ENCODE measurements at regions not wholly inside any gene's neighbourhood (a gene's known extent, or its start where the extent isn't known, plus 50 kb on each side); places are given as distances from the start of the nearest gene placed in this dataset.

DNA sequence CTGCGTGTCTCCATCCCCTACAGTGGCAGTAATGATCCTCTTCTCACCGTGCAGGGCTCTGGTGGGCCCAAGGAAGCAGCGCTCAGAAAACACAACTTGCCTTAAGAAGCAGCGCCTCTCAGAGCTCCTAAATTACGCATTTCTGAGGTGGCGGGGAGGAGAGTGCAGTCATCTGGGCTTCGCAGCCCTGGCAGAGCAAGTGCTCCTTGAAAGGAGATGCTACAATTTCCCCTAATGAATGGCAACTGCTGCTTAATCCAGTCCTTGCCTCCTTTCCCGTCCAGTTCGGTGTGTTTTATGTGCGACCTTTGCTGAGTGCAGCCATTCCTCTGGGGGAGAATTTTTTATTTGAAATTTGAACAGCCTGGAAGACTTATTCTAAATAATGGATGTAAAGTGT, 287.3 kb downstream of the PTPRU start:
- no peak overlapping the region for H3K9ac ChIP-seq (ENCODE audit: control insufficient read depth, insufficient read depth, low read length)
- H3K4me3 ChIP-seq, result no peak overlapping the region
- in situ Hi-C loops (cut with MboI), result no loop called here
- no peaks in the 10 kb centered on the region for H3K4me1 ChIP-seq (ENCODE audit: control insufficient read depth, insufficient read depth, low read length)
- no peak overlapping the region for H2AFZ ChIP-seq (ENCODE audit: control insufficient read depth, low read depth, low read length)
- ChIA-PET SMC1A (ENCODE audit: uncharacterized antibody, unreplicated experiment) (no interaction called here), RAD21 (ENCODE audit: unreplicated experiment) (no interaction called here), CTCF (no interaction called here), POLR2A (no interaction called here)
- H3K9me3 ChIP-seq (replicated peaks; ENCODE audit: control insufficient read depth, insufficient read depth, low read length), result no peaks in the 10 kb centered on the region
- DNase-seq (ENCODE audit: low read depth, low spot score) (no peak), FAIRE-seq (no peak), ATAC-seq (no peak)
- BruUV-seq (replicated peaks), result no TSS peak
- no peak overlapping the region for H3K4me2 ChIP-seq (ENCODE audit: control insufficient read depth, insufficient read depth)
- H4K20me1 ChIP-seq (ENCODE audit: control insufficient read depth, insufficient read depth), result no peaks in the 10 kb centered on the region
- no peaks in the 10 kb centered on the region for H3K79me2 ChIP-seq (ENCODE audit: control insufficient read depth, insufficient read depth, low read length)
- no peaks in the 10 kb centered on the region for H3K36me3 ChIP-seq (ENCODE audit: control insufficient read depth in 2 of 2, insufficient read depth in 2 of 2, low read length in 1 of 2)
- no peaks in the 10 kb centered on the region for H3K27me3 ChIP-seq (replicated peaks in 1 of 2; ENCODE audit: control insufficient read depth in 2 of 2, insufficient read depth in 2 of 2, low read length in 1 of 2)
- no peak overlapping the region for H3K27ac ChIP-seq (ENCODE audit: control insufficient read depth, insufficient read depth)
- 18% methylated on average over 10 of the region's 10 CpGs for WGBS (ENCODE audit: insufficient coverage, insufficient replicate concordance, low lambda C conversion rate, missing lambda C conversion rate)
- no peak for TF ChIP-seq NRF1 (conservative IDR thresholded peaks at IDR 0.05; ENCODE audit: low read depth, low read length)
- intact Hi-C loops (cut with micrococcal nuclease; ENCODE audit: unreplicated experiment), result no loop called here

DNA sequence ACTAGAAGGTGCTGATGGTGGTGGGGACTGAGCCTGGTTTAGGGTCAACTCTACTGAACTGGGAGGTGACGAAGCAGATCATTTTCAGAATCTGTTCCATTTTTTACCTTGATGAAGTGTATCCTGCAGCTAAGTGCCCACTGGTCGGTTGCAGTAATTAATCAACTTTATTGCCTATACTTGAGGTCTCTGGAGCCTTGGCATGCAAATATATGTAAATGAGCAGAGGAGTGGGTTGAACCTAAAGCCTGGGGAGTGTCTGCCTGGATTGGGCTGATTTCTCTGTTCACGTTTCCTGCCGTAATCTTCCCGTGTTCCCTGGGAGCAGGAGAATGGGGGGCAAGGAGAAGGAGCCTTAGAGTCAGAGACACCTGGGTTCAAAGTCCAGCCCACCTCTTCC, 286.8 kb downstream of the PTPRU start:
- SMC1A ChIA-PET (ENCODE audit: uncharacterized antibody, unreplicated experiment), result no interaction called here
- H3K27me3 ChIP-seq (replicated peaks in 1 of 2; ENCODE audit: control insufficient read depth in 2 of 2, insufficient read depth in 2 of 2, low read length in 1 of 2), result no peaks in the 10 kb centered on the region
- H3K4me2 ChIP-seq (ENCODE audit: control insufficient read depth, insufficient read depth), result no peak overlapping the region
- no peak for ATAC-seq
- in situ Hi-C loops (cut with MboI) (no loop called here), intact Hi-C loops (cut with micrococcal nuclease; ENCODE audit: unreplicated experiment) (no loop called here)
- H3K79me2 ChIP-seq (ENCODE audit: control insufficient read depth, insufficient read depth, low read length), result no peaks in the 10 kb centered on the region
- no peak for DNase-seq (ENCODE audit: low read depth, low spot score)
- no peaks in the 10 kb centered on the region for H3K4me1 ChIP-seq (ENCODE audit: control insufficient read depth, insufficient read depth, low read length)
- H3K27ac ChIP-seq (ENCODE audit: control insufficient read depth, insufficient read depth), result no peak overlapping the region
- H3K4me3 ChIP-seq, result no peak overlapping the region
- no peak overlapping the region for H3K9ac ChIP-seq (ENCODE audit: control insufficient read depth, insufficient read depth, low read length)
- POLR2A ChIA-PET, result no interaction called here
- 45% methylated on average over 5 of the region's 5 CpGs for WGBS (ENCODE audit: insufficient coverage, insufficient replicate concordance, low lambda C conversion rate, missing lambda C conversion rate)
- H2AFZ ChIP-seq (ENCODE audit: control insufficient read depth, low read depth, low read length), result no peak overlapping the region
- no peaks in the 10 kb centered on the region for H3K36me3 ChIP-seq (ENCODE audit: control insufficient read depth in 2 of 2, insufficient read depth in 2 of 2, low read length in 1 of 2)
- no peak for FAIRE-seq
- no peaks in the 10 kb centered on the region for H3K9me3 ChIP-seq (replicated peaks; ENCODE audit: control insufficient read depth, insufficient read depth, low read length)
- BruUV-seq (replicated peaks), result no TSS peak
- H4K20me1 ChIP-seq (ENCODE audit: control insufficient read depth, insufficient read depth), result no peaks in the 10 kb centered on the region
- CTCF ChIA-PET, result no interaction called here
- RAD21 ChIA-PET (ENCODE audit: unreplicated experiment), result no interaction called here
- no peak for TF ChIP-seq ATF7 (IDR thresholded peaks at IDR 0.05; ENCODE audit: low read depth)
- TF ChIP-seq CHD2 (IDR thresholded peaks at IDR 0.05; ENCODE audit: borderline replicate concordance, low read depth, low read length), result no peak
- TF ChIP-seq, protein P1, sequence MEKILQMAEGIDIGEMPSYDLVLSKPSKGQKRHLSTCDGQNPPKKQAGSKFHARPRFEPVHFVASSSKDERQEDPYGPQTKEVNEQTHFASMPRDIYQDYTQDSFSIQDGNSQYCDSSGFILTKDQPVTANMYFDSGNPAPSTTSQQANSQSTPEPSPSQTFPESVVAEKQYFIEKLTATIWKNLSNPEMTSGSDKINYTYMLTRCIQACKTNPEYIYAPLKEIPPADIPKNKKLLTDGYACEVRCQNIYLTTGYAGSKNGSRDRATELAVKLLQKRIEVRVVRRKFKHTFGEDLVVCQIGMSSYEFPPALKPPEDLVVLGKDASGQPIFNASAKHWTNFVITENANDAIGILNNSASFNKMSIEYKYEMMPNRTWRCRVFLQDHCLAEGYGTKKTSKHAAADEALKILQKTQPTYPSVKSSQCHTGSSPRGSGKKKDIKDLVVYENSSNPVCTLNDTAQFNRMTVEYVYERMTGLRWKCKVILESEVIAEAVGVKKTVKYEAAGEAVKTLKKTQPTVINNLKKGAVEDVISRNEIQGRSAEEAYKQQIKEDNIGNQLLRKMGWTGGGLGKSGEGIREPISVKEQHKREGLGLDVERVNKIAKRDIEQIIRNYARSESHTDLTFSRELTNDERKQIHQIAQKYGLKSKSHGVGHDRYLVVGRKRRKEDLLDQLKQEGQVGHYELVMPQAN (conservative IDR thresholded peaks at IDR 0.05), result no peak
- no peak for TF ChIP-seq SMAD5 (IDR thresholded peaks at IDR 0.05; ENCODE audit: low read depth)
- TF ChIP-seq, protein P2, sequence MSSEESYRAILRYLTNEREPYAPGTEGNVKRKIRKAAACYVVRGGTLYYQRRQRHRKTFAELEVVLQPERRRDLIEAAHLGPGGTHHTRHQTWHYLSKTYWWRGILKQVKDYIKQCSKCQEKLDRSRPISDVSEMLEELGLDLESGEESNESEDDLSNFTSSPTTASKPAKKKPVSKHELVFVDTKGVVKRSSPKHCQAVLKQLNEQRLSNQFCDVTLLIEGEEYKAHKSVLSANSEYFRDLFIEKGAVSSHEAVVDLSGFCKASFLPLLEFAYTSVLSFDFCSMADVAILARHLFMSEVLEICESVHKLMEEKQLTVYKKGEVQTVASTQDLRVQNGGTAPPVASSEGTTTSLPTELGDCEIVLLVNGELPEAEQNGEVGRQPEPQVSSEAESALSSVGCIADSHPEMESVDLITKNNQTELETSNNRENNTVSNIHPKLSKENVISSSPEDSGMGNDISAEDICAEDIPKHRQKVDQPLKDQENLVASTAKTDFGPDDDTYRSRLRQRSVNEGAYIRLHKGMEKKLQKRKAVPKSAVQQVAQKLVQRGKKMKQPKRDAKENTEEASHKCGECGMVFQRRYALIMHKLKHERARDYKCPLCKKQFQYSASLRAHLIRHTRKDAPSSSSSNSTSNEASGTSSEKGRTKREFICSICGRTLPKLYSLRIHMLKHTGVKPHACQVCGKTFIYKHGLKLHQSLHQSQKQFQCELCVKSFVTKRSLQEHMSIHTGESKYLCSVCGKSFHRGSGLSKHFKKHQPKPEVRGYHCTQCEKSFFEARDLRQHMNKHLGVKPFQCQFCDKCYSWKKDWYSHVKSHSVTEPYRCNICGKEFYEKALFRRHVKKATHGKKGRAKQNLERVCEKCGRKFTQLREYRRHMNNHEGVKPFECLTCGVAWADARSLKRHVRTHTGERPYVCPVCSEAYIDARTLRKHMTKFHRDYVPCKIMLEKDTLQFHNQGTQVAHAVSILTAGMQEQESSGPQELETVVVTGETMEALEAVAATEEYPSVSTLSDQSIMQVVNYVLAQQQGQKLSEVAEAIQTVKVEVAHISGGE (CRISPR knock-in tag; IDR thresholded peaks at IDR 0.05), result no peak
- TF ChIP-seq, protein P3, sequence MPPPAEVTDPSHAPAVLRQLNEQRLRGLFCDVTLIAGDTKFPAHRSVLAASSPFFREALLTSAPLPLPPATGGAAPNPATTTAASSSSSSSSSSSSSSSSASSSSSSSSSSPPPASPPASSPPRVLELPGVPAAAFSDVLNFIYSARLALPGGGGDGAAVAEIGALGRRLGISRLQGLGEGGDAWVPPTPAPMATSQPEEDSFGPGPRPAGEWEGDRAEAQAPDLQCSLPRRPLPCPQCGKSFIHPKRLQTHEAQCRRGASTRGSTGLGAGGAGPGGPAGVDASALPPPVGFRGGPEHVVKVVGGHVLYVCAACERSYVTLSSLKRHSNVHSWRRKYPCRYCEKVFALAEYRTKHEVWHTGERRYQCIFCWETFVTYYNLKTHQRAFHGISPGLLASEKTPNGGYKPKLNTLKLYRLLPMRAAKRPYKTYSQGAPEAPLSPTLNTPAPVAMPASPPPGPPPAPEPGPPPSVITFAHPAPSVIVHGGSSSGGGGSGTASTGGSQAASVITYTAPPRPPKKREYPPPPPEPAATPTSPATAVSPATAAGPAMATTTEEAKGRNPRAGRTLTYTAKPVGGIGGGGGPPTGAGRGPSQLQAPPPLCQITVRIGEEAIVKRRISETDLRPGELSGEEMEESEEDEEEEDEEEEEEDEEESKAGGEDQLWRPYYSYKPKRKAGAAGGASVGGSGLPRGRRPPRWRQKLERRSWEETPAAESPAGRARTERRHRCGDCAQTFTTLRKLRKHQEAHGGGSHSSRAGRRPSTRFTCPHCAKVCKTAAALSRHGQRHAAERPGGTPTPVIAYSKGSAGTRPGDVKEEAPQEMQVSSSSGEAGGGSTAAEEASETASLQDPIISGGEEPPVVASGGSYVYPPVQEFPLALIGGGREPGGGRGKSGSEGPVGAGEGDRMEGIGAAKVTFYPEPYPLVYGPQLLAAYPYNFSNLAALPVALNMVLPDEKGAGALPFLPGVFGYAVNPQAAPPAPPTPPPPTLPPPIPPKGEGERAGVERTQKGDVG (CRISPR knock-in tag; IDR thresholded peaks at IDR 0.05), result no peak
- no peak for TF ChIP-seq STAT1 (conservative IDR thresholded peaks at IDR 0.05)
- TF ChIP-seq MYC (IDR thresholded peaks at IDR 0.05; ENCODE audit: insufficient read depth, insufficient read length, insufficient replicate concordance, low read length, severe bottlenecking), result no peak
- TF ChIP-seq POLR2AphosphoS2 (IDR thresholded peaks at IDR 0.05; ENCODE audit: low read depth, low read length), result no peak
